ENCODE measurements at regions not wholly inside any gene's neighbourhood (a gene's known extent, or its start where the extent isn't known, plus 50 kb on each side); places are given as distances from the start of the nearest gene placed in this dataset.

GRCh38 chr17:72592967-72593325 is 472.1 kb downstream of the SOX9 start:
- TF ChIP-seq, protein P1, sequence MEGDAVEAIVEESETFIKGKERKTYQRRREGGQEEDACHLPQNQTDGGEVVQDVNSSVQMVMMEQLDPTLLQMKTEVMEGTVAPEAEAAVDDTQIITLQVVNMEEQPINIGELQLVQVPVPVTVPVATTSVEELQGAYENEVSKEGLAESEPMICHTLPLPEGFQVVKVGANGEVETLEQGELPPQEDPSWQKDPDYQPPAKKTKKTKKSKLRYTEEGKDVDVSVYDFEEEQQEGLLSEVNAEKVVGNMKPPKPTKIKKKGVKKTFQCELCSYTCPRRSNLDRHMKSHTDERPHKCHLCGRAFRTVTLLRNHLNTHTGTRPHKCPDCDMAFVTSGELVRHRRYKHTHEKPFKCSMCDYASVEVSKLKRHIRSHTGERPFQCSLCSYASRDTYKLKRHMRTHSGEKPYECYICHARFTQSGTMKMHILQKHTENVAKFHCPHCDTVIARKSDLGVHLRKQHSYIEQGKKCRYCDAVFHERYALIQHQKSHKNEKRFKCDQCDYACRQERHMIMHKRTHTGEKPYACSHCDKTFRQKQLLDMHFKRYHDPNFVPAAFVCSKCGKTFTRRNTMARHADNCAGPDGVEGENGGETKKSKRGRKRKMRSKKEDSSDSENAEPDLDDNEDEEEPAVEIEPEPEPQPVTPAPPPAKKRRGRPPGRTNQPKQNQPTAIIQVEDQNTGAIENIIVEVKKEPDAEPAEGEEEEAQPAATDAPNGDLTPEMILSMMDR (IDR thresholded peaks at IDR 0.05): no peak
- no peak for TF ChIP-seq ELK1 (IDR thresholded peaks at IDR 0.05; ENCODE audit: low read depth, low read length)
